GM23338 (cell line): ENCODE measurements at regions not wholly inside any gene's neighbourhood (a gene's known extent, or its start where the extent isn't known, plus 50 kb on each side); places are given as distances from the start of the nearest gene placed in this dataset.

ENCODE experiments used
- ATAC-seq: fragments of 200-7000 bp; cut with Tn5 transposase; 3 replicates; pipeline ENCODE4 v1.9.1; 2020
- DNase-seq: peaks from one replicate; pipeline ENCODE4 v3.0.0-alpha.2; 2015; ENCODE audit warnings: low spot score
- H2AFZ ChIP-seq: fragments of 200-600 bp; sonication (generic); 2 replicates; pipeline ENCODE4 v1.8.0; 2016; ENCODE audit warnings: antibody characterized with exemption, mild to moderate bottlenecking, moderate library complexity
- H3F3A ChIP-seq: fragments of 200-600 bp; sonication (generic); replicated peaks from 2 replicates; pipeline ENCODE4 v1.8.0; 2017; ENCODE audit warnings: antibody characterized with exemption, mixed run types, low read depth
- H3K27ac ChIP-seq: fragments of 200-600 bp; sonication (generic); 2 replicates; pipeline ENCODE4 v1.6.1; 2016; ENCODE audit warnings: low read depth
- H3K27me3 ChIP-seq: fragments of 200-600 bp; sonication (generic); 2 replicates; pipeline ENCODE4 v1.8.0; 2016; ENCODE audit warnings: mild to moderate bottlenecking, mixed run types, moderate library complexity; ENCODE audit not compliant: insufficient read depth
- H3K36me3 ChIP-seq: fragments of 200-600 bp; sonication (generic); 2 replicates; pipeline ENCODE4 v1.8.0; 2016; ENCODE audit warnings: mild to moderate bottlenecking; ENCODE audit not compliant: insufficient read depth
- H3K4me1 ChIP-seq: fragments of 200-600 bp; sonication (generic); 2 replicates; pipeline ENCODE4 v1.8.0; 2016; ENCODE audit warnings: mild to moderate bottlenecking, moderate library complexity; ENCODE audit not compliant: insufficient read depth
- H3K4me2 ChIP-seq: fragments of 200-600 bp; sonication (generic); 2 replicates; pipeline ENCODE4 v1.7.1; 2017; ENCODE audit warnings: mixed run types
- H3K4me3 ChIP-seq: fragments of 200-600 bp; sonication (generic); 2 replicates; pipeline ENCODE4 v1.6.1; 2016; ENCODE audit warnings: mixed run types
- H3K79me2 ChIP-seq: fragments of 200-600 bp; sonication (generic); replicated peaks from 2 replicates; pipeline ENCODE4 v1.8.0; 2017; ENCODE audit warnings: mild to moderate bottlenecking; ENCODE audit not compliant: insufficient read depth
- H3K9me2 ChIP-seq: fragments of 200-600 bp; sonication (generic); 2 replicates; pipeline ENCODE4 v1.8.0; 2017; ENCODE audit not compliant: insufficient read depth
- H4K20me1 ChIP-seq: fragments of 200-600 bp; sonication (generic); replicated peaks from 2 replicates; pipeline ENCODE4 v1.8.0; 2017; ENCODE audit warnings: mild to moderate bottlenecking; ENCODE audit not compliant: insufficient read depth
- H3K27ac Mint-ChIP-seq: 2 replicates; pipeline ENCODE4 v1.8.0; 2020; ENCODE audit warnings: inconsistent platforms, mild to moderate bottlenecking, moderate library complexity, mixed read lengths
- H3K27me3 Mint-ChIP-seq: 3 replicates; pipeline ENCODE4 v1.8.0; 2022; ENCODE audit warnings: low read depth, mild to moderate bottlenecking, moderate library complexity, mixed read lengths, inconsistent platforms; ENCODE audit not compliant: insufficient read depth, poor library complexity
- H3K36me3 Mint-ChIP-seq: 3 replicates; pipeline ENCODE4 v1.8.0; 2021; ENCODE audit warnings: low read depth, mild to moderate bottlenecking, inconsistent platforms, moderate library complexity, mixed read lengths
- H3K4me1 Mint-ChIP-seq: 3 replicates; pipeline ENCODE4 v1.8.0; 2020; ENCODE audit warnings: mild to moderate bottlenecking, inconsistent platforms, mixed read lengths
- H3K4me3 Mint-ChIP-seq: 3 replicates; pipeline ENCODE4 v1.8.0; 2021; ENCODE audit warnings: moderate library complexity, mild to moderate bottlenecking, inconsistent platforms, mixed read lengths
- H3K9me3 Mint-ChIP-seq: 3 replicates; pipeline ENCODE4 v1.8.0; 2020; ENCODE audit warnings: moderate library complexity, mild to moderate bottlenecking, inconsistent platforms, mixed read lengths
- CREB1 ChIP-seq: fragments of 250-450 bp; sonication (Bioruptor Pico); IDR thresholded peaks from 2 replicates; pipeline ENCODE4 v1.5.0; 2020; ENCODE audit warnings: low read depth, mild to moderate bottlenecking, moderate library complexity
- EZH2 ChIP-seq: fragments of 200-600 bp; sonication (generic); IDR thresholded peaks from one replicate; pipeline ENCODE4 v1.8.0; 2017; ENCODE audit warnings: antibody characterized with exemption, mild to moderate bottlenecking, low read depth; ENCODE audit not compliant: unreplicated experiment
- NANOG ChIP-seq: IDR thresholded peaks from 2 replicates; pipeline ENCODE4 v1.6.1; 2016; ENCODE audit warnings: antibody characterized with exemption, borderline replicate concordance
- POLR2AphosphoS5 ChIP-seq: IDR thresholded peaks from 2 replicates; pipeline ENCODE4 v1.6.1; 2016; ENCODE audit warnings: antibody characterized with exemption, low read depth
- STAT1 ChIP-seq: IDR thresholded peaks from one replicate; pipeline ENCODE4 v1.6.1; 2016; ENCODE audit warnings: antibody characterized with exemption; ENCODE audit not compliant: unreplicated experiment
- ZNF114 ChIP-seq: fragments of 250-450 bp; sonication (Bioruptor Pico); IDR thresholded peaks from 2 replicates; pipeline ENCODE4 v1.5.0; 2020; ENCODE audit warnings: mild to moderate bottlenecking, moderate library complexity
- ZNF331 ChIP-seq: fragments of 250-450 bp; sonication (Bioruptor Pico); IDR thresholded peaks from 2 replicates; pipeline ENCODE4 v1.5.0; 2020; ENCODE audit warnings: low read depth, mild to moderate bottlenecking, moderate library complexity
- TF ChIP-seq, protein P1 (sequence below): IDR thresholded peaks from 2 replicates; pipeline ENCODE4 v1.6.1; 2016; ENCODE audit warnings: antibody characterized with exemption
- TF ChIP-seq, protein P2 (sequence below), 2 experiments: fragments of 200-600 bp in 1 of 2; sonication (generic) in 1 of 2; conservative IDR thresholded peaks; 2 replicates each; pipeline versions ENCODE4 v1.5.1 to v1.6.1; 2016 to 2017; ENCODE audit warnings: antibody characterized with exemption in 2 of 2, low read depth in 2 of 2, mild to moderate bottlenecking in 2 of 2, moderate library complexity in 1 of 2
- TF ChIP-seq, protein P3 (sequence below): fragments of 250-450 bp; sonication (Bioruptor Pico); IDR thresholded peaks from 2 replicates; pipeline ENCODE4 v1.5.0; 2020; ENCODE audit warnings: mild to moderate bottlenecking, moderate library complexity

DNA sequence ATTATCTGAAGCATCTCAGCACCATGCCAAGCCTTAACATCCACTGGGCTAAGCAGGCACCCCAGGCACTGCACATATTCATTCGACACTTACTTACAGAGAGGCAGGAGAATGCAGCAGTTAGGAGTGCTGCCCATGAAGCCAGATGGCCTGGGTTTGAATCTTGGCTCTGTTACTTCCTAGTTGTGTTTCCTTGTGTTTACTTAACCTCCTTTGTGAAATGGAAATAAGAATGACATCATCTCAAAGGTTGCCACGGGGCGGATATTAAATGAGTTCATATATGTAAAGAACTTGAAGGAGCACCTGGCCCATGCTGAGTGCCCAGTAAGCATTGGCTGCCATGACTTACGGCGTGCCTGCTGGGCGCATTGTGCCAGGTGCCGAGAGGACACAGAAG lies 565.2 kb downstream of the CDK5RAP2 start:
- H3K27me3 Mint-ChIP-seq: peaks cover 2% of the 10 kb centered on the region
- no peaks in the 10 kb centered on the region for H3F3A ChIP-seq
- H3K4me2 ChIP-seq: no peak overlapping the region
- H3K4me1 ChIP-seq: no peaks in the 10 kb centered on the region
- no peak overlapping the region for H2AFZ ChIP-seq
- H3K27ac ChIP-seq: no peak overlapping the region
- H3K9me3 Mint-ChIP-seq: no peaks in the 10 kb centered on the region
- no peak for TF ChIP-seq CREB1 (CRISPR knock-in tag)
- TF ChIP-seq EZH2: no peak
- TF ChIP-seq, protein P1, sequence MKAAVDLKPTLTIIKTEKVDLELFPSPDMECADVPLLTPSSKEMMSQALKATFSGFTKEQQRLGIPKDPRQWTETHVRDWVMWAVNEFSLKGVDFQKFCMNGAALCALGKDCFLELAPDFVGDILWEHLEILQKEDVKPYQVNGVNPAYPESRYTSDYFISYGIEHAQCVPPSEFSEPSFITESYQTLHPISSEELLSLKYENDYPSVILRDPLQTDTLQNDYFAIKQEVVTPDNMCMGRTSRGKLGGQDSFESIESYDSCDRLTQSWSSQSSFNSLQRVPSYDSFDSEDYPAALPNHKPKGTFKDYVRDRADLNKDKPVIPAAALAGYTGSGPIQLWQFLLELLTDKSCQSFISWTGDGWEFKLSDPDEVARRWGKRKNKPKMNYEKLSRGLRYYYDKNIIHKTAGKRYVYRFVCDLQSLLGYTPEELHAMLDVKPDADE: no peak
- no peak for TF ChIP-seq STAT1
- no peak for TF ChIP-seq POLR2AphosphoS5
- no peak for TF ChIP-seq NANOG
- no peak for TF ChIP-seq ZNF331 (CRISPR knock-in tag)
- TF ChIP-seq, protein P2, sequence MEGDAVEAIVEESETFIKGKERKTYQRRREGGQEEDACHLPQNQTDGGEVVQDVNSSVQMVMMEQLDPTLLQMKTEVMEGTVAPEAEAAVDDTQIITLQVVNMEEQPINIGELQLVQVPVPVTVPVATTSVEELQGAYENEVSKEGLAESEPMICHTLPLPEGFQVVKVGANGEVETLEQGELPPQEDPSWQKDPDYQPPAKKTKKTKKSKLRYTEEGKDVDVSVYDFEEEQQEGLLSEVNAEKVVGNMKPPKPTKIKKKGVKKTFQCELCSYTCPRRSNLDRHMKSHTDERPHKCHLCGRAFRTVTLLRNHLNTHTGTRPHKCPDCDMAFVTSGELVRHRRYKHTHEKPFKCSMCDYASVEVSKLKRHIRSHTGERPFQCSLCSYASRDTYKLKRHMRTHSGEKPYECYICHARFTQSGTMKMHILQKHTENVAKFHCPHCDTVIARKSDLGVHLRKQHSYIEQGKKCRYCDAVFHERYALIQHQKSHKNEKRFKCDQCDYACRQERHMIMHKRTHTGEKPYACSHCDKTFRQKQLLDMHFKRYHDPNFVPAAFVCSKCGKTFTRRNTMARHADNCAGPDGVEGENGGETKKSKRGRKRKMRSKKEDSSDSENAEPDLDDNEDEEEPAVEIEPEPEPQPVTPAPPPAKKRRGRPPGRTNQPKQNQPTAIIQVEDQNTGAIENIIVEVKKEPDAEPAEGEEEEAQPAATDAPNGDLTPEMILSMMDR (conservative IDR thresholded peaks at IDR 0.05; ENCODE audit: low read depth in 2 of 2): no peak
- peaks cover 3% of the 10 kb centered on the region; the same call in 1 of the 2 replicates for H3K9me2 ChIP-seq
- H3K4me1 Mint-ChIP-seq: no peaks in the 10 kb centered on the region
- no peaks in the 10 kb centered on the region for H3K27me3 ChIP-seq
- no peaks in the 10 kb centered on the region for H4K20me1 ChIP-seq
- no peaks in the 10 kb centered on the region for H3K36me3 ChIP-seq
- no peaks in the 10 kb centered on the region for H3K79me2 ChIP-seq
- H3K36me3 Mint-ChIP-seq: no peaks in the 10 kb centered on the region
- DNase-seq: no peak
- no peak overlapping the region for H3K4me3 Mint-ChIP-seq
- H3K4me3 ChIP-seq: no peak overlapping the region
- no peak for ATAC-seq
- H3K27ac Mint-ChIP-seq: no peak overlapping the region

DNA sequence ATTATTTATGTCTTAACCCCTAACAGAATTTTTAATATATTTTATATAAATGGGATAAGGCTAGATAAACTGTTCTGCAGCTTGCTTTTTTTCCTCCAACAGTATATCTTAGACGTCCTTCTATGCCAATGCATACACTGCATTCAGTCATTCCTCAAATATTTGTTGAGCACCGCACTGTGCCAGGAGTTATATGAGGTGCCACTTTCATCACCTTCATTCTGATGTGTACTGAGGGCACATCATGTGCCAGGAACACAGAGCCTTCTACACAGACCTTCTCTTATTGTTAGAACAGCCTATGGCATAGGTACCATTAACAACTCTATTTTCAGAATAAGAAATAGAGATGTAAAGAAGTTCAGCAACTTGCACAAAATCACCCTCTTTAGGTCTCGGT lies 570.1 kb downstream of the CDK5RAP2 start:
- H4K20me1 ChIP-seq: no peaks in the 10 kb centered on the region
- no peak overlapping the region for H2AFZ ChIP-seq
- Mint-ChIP-seq H3K27ac (no peak overlapping the region), H3K27me3 (peaks cover 2% of the 10 kb centered on the region), H3K4me3 (no peak overlapping the region), H3K36me3 (no peaks in the 10 kb centered on the region), H3K4me1 (no peaks in the 10 kb centered on the region), H3K9me3 (no peaks in the 10 kb centered on the region)
- H3K9me2 ChIP-seq: no peaks in the 10 kb centered on the region; the same call in 1 of the 2 replicates
- H3K4me2 ChIP-seq: no peak overlapping the region
- H3F3A ChIP-seq: no peaks in the 10 kb centered on the region
- H3K4me3 ChIP-seq: no peak overlapping the region
- H3K27me3 ChIP-seq: no peaks in the 10 kb centered on the region
- DNase-seq (no peak), ATAC-seq (no peak)
- no peaks in the 10 kb centered on the region for H3K4me1 ChIP-seq
- H3K27ac ChIP-seq: no peak overlapping the region
- H3K79me2 ChIP-seq: no peaks in the 10 kb centered on the region
- no peaks in the 10 kb centered on the region for H3K36me3 ChIP-seq
- TF ChIP-seq, protein P3, sequence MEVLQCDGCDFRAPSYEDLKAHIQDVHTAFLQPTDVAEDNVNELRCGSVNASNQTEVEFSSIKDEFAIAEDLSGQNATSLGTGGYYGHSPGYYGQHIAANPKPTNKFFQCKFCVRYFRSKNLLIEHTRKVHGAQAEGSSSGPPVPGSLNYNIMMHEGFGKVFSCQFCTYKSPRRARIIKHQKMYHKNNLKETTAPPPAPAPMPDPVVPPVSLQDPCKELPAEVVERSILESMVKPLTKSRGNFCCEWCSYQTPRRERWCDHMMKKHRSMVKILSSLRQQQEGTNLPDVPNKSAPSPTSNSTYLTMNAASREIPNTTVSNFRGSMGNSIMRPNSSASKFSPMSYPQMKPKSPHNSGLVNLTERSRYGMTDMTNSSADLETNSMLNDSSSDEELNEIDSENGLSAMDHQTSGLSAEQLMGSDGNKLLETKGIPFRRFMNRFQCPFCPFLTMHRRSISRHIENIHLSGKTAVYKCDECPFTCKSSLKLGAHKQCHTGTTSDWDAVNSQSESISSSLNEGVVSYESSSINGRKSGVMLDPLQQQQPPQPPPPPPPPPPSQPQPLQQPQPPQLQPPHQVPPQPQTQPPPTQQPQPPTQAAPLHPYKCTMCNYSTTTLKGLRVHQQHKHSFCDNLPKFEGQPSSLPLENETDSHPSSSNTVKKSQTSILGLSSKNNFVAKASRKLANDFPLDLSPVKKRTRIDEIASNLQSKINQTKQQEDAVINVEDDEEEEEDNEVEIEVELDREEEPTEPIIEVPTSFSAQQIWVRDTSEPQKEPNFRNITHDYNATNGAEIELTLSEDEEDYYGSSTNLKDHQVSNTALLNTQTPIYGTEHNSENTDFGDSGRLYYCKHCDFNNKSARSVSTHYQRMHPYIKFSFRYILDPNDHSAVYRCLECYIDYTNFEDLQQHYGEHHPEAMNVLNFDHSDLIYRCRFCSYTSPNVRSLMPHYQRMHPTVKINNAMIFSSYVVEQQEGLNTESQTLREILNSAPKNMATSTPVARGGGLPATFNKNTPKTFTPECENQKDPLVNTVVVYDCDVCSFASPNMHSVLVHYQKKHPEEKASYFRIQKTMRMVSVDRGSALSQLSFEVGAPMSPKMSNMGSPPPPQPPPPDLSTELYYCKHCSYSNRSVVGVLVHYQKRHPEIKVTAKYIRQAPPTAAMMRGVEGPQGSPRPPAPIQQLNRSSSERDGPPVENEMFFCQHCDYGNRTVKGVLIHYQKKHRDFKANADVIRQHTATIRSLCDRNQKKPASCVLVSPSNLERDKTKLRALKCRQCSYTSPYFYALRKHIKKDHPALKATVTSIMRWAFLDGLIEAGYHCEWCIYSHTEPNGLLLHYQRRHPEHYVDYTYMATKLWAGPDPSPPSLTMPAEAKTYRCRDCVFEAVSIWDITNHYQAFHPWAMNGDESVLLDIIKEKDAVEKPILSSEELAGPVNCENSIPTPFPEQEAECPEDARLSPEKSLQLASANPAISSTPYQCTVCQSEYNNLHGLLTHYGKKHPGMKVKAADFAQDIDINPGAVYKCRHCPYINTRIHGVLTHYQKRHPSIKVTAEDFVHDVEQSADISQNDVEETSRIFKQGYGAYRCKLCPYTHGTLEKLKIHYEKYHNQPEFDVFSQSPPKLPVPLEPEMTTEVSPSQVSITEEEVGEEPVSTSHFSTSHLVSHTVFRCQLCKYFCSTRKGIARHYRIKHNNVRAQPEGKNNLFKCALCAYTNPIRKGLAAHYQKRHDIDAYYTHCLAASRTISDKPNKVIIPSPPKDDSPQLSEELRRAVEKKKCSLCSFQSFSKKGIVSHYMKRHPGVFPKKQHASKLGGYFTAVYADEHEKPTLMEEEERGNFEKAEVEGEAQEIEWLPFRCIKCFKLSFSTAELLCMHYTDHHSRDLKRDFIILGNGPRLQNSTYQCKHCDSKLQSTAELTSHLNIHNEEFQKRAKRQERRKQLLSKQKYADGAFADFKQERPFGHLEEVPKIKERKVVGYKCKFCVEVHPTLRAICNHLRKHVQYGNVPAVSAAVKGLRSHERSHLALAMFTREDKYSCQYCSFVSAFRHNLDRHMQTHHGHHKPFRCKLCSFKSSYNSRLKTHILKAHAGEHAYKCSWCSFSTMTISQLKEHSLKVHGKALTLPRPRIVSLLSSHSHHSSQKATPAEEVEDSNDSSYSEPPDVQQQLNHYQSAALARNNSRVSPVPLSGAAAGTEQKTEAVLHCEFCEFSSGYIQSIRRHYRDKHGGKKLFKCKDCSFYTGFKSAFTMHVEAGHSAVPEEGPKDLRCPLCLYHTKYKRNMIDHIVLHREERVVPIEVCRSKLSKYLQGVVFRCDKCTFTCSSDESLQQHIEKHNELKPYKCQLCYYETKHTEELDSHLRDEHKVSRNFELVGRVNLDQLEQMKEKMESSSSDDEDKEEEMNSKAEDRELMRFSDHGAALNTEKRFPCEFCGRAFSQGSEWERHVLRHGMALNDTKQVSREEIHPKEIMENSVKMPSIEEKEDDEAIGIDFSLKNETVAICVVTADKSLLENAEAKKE (CRISPR knock-in tag): no peak
- no peak for TF ChIP-seq EZH2
- TF ChIP-seq POLR2AphosphoS5: no peak
- TF ChIP-seq ZNF114 (CRISPR knock-in tag): no peak
- TF ChIP-seq NANOG: no peak
- TF ChIP-seq, protein P1: no peak
